Ovary (tissue), 3 donors: ENCODE measurements at regions not wholly inside any gene's neighbourhood (a gene's known extent, or its start where the extent isn't known, plus 50 kb on each side); places are given as distances from the start of the nearest gene placed in this dataset.

Experiments used
- CTCF ChIP-seq, 3 donors: fragments of 450-650 bp in 2 of 3; fragments of 200-600 bp in 1 of 3; IDR thresholded peaks; one replicate each; pipeline versions ENCODE4 v1.5.1 to v1.8.0; 2016 to 2022; ENCODE audit warnings: antibody characterized with exemption in 3 of 3, mild to moderate bottlenecking in 1 of 3
- EP300 ChIP-seq: sonication (generic); formaldehyde crosslinking; IDR thresholded peaks from one replicate; pipeline ENCODE4 v1.6.1; 2017; ENCODE audit warnings: antibody characterized with exemption
- POLR2A ChIP-seq: fragments of 450-650 bp; IDR thresholded peaks from one replicate; pipeline ENCODE4 v1.6.1; 2017; ENCODE audit warnings: antibody characterized with exemption, mild to moderate bottlenecking, moderate library complexity
- donor health status: DM: no; HTN: no; CAD: no.

DNA sequence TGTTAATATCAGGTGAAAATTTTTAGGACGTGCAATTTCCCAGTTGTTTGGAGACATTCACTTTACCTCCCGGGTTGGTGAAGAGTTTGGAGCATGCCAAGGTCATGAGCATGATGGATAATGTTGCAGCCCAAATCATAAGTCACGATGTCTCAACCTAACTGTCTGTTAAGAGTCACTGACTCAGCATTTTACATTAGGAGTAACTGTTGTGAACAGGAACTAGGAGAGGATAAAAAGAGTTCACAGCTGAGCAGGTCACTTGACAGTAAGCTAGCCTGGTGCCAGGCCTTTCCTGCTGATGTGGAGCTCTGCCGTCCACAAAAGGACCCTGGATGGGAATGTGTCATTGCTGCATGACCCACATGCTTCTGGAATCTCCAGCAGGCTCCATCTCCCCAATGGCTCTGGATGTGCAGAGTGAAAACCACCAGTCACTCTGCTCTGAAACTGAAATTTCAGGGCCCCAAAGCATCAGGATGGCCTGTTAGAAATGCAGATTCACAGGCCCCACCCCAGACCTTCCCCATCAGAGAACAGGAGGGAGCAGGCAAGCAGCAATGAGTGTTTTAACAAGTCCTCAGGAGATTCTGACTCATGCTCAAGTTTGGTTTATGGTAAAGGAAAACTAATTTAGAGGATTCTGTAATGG lies 371.6 kb upstream of the MAF start:
- TF ChIP-seq CTCF (IDR thresholded peaks at IDR 0.05), result no peak
- TF ChIP-seq POLR2A, result no peak
- no peak for TF ChIP-seq EP300
